Activated CD4-positive, alpha-beta T cell treated with anti-CD3 and anti-CD28 coated beads, Interleukin-2, Interleukin-6, amounts not matched to agents 100 ng/mL and 50 ng/mL, durations not matched to agents 16 hours and 8 hours (primary cell): ENCODE measurements at regions not wholly inside any gene's neighbourhood (a gene's known extent, or its start where the extent isn't known, plus 50 kb on each side); places are given as distances from the start of the nearest gene placed in this dataset.

Source experiments
- DNase-seq: peaks from one replicate; pipeline ENCODE4 v3.0.0-alpha.2; 2020

- DNase-seq = no peak
These were observed 263.8 kb downstream of the LOXHD1 start for GRCh38 chr18:46393230-46393629.

GRCh38 chr18:46393961-46394360, 263.1 kb downstream of the LOXHD1 start:
- DNase-seq = no peak

- no peak for DNase-seq
These were observed 261.2 kb downstream of the LOXHD1 start for GRCh38 chr18:46395795-46396194.

GRCh38 chr18:46397174-46397573, 259.8 kb downstream of the LOXHD1 start:
- DNase-seq = no peak

- no peak for DNase-seq
These were observed 259.0 kb downstream of the LOXHD1 start for GRCh38 chr18:46398005-46398404.

- no peak for DNase-seq
These were observed 258.4 kb downstream of the LOXHD1 start for GRCh38 chr18:46398625-46399024.

GRCh38 chr18:46399303-46399702, 257.7 kb downstream of the LOXHD1 start:
- DNase-seq = no peak

- no peak for DNase-seq
These were observed 256.6 kb downstream of the LOXHD1 start for GRCh38 chr18:46400449-46400848.

GRCh38 chr18:46401486-46402070, 255.4 kb downstream of the LOXHD1 start:
- DNase-seq = no peak

- no peak for DNase-seq
These were observed 254.6 kb downstream of the LOXHD1 start for GRCh38 chr18:46402396-46402795.

- no peak for DNase-seq
These were observed 254.1 kb downstream of the LOXHD1 start for GRCh38 chr18:46402945-46403344.

- DNase-seq = no peak
These were observed 251.0 kb downstream of the LOXHD1 start for GRCh38 chr18:46405832-46406538.

- DNase-seq = no peak
These were observed 250.5 kb downstream of the LOXHD1 start for GRCh38 chr18:46406539-46406932.

GRCh38 chr18:46407486-46408166, 249.4 kb downstream of the LOXHD1 start:
- DNase-seq = no peak

- DNase-seq = no peak
These were observed 248.6 kb downstream of the LOXHD1 start for GRCh38 chr18:46408334-46408987.

GRCh38 chr18:46411191-46411828, 245.7 kb downstream of the LOXHD1 start:
- no peak for DNase-seq

- no peak for DNase-seq
These were observed 244.9 kb downstream of the LOXHD1 start for GRCh38 chr18:46411867-46412690.

GRCh38 chr18:46412916-46413315, 244.1 kb downstream of the LOXHD1 start:
- no peak for DNase-seq

- DNase-seq = no peak
These were observed 243.3 kb downstream of the LOXHD1 start for GRCh38 chr18:46413684-46414083.

- no peak for DNase-seq
These were observed 242.2 kb downstream of the LOXHD1 start for GRCh38 chr18:46414863-46415262.

- no peak for DNase-seq
These were observed 241.3 kb downstream of the LOXHD1 start for GRCh38 chr18:46415532-46416252.
